H9 (cell line): ENCODE measurements at regions not wholly inside any gene's neighbourhood (a gene's known extent, or its start where the extent isn't known, plus 50 kb on each side); places are given as distances from the start of the nearest gene placed in this dataset.

ENCODE experiments used
- DNase-seq: peaks from one replicate; pipeline ENCODE4 v3.0.0-alpha.2; 2017
- H2AFZ ChIP-seq: one replicate; pipeline ENCODE4 v1.6.1; 2013; ENCODE audit warnings: mild to moderate bottlenecking, low read length, control low read depth, moderate library complexity
- H2AK5ac ChIP-seq: 2 replicates; pipeline ENCODE4 v1.6.1; 2013; ENCODE audit warnings: low read length, control low read depth, mixed read lengths; ENCODE audit not compliant: insufficient read length
- H2BK120ac ChIP-seq: one replicate; pipeline ENCODE4 v1.6.1; 2013; ENCODE audit warnings: low read depth, mild to moderate bottlenecking, low read length, control low read depth, inconsistent platforms; ENCODE audit not compliant: poor library complexity, severe bottlenecking
- H2BK12ac ChIP-seq: 2 replicates; pipeline ENCODE4 v1.6.1; 2013; ENCODE audit warnings: low read length, control low read depth, mixed read lengths, low read depth; ENCODE audit not compliant: insufficient read length
- H2BK15ac ChIP-seq: 2 replicates; pipeline ENCODE4 v1.6.1; 2013; ENCODE audit warnings: low read depth, low read length, control low read depth
- H2BK20ac ChIP-seq: one replicate; pipeline ENCODE4 v1.6.1; 2013; ENCODE audit warnings: low read depth, mild to moderate bottlenecking, low read length, control low read depth, inconsistent platforms; ENCODE audit not compliant: poor library complexity, severe bottlenecking
- H2BK5ac ChIP-seq: 2 replicates; pipeline ENCODE4 v1.6.1; 2013; ENCODE audit warnings: low read length, control low read depth, mixed read lengths; ENCODE audit not compliant: insufficient read length
- H3K14ac ChIP-seq: 2 replicates; pipeline ENCODE4 v1.6.1; 2013; ENCODE audit warnings: low read length, control low read depth; ENCODE audit not compliant: insufficient read depth
- H3K18ac ChIP-seq: 2 replicates; pipeline ENCODE4 v1.6.1; 2013; ENCODE audit warnings: low read depth, mild to moderate bottlenecking, mixed read lengths, low read length, control low read depth; ENCODE audit not compliant: insufficient read length
- H3K23ac ChIP-seq: 2 replicates; pipeline ENCODE4 v1.6.1; 2013; ENCODE audit warnings: low read length, control low read depth, mixed read lengths, low read depth; ENCODE audit not compliant: insufficient read length
- H3K23me2 ChIP-seq: 2 replicates; pipeline ENCODE4 v1.6.1; 2013; ENCODE audit warnings: low read depth, mild to moderate bottlenecking, mixed read lengths, low read length, control low read depth; ENCODE audit not compliant: insufficient read length, poor library complexity, severe bottlenecking
- H3K27ac ChIP-seq: 2 replicates; pipeline ENCODE4 v1.5.1; 2013; ENCODE audit warnings: low read length, control low read depth, mixed read lengths, low read depth; ENCODE audit not compliant: insufficient read length
- H3K27me3 ChIP-seq: 2 replicates; pipeline ENCODE4 v1.6.1; 2013; ENCODE audit warnings: low read length, control low read depth, inconsistent platforms; ENCODE audit not compliant: insufficient read depth
- H3K4ac ChIP-seq: 2 replicates; pipeline ENCODE4 v1.6.1; 2013; ENCODE audit warnings: low read depth, mild to moderate bottlenecking, control low read depth, inconsistent platforms, low read length, moderate library complexity
- H3K4me1 ChIP-seq: 2 replicates; pipeline ENCODE4 v1.6.1; 2013; ENCODE audit warnings: low read length, control low read depth, inconsistent platforms; ENCODE audit not compliant: insufficient read depth
- H3K4me2 ChIP-seq: 2 replicates; pipeline ENCODE4 v1.6.1; 2013; ENCODE audit warnings: low read length, control low read depth, mixed read lengths; ENCODE audit not compliant: insufficient read length, insufficient read depth
- H3K56ac ChIP-seq: 2 replicates; pipeline ENCODE4 v1.6.1; 2013; ENCODE audit warnings: low read depth, mild to moderate bottlenecking, mixed read lengths, low read length, control low read depth; ENCODE audit not compliant: insufficient read length
- H3K79me1 ChIP-seq: 2 replicates; pipeline ENCODE4 v1.6.1; 2013; ENCODE audit warnings: low read depth, mild to moderate bottlenecking, moderate library complexity, low read length, control low read depth, inconsistent platforms; ENCODE audit not compliant: insufficient read depth, poor library complexity, severe bottlenecking
- H3K79me2 ChIP-seq: 2 replicates; pipeline ENCODE4 v1.6.1; 2013; ENCODE audit warnings: low read length, control low read depth, inconsistent platforms; ENCODE audit not compliant: insufficient read depth
- H3K9ac ChIP-seq: 2 replicates; pipeline ENCODE4 v1.6.1; 2013; ENCODE audit warnings: low read length, control low read depth, mixed read lengths; ENCODE audit not compliant: insufficient read length; ENCODE audit errors: extremely low read depth
- H3K9me3 ChIP-seq: one replicate; pipeline ENCODE4 v1.6.1; 2013; ENCODE audit warnings: low read depth, low read length, inconsistent platforms; ENCODE audit not compliant: control insufficient read depth
- H3T11ph ChIP-seq: one replicate; pipeline ENCODE4 v1.6.1; 2013; ENCODE audit warnings: mild to moderate bottlenecking, low read length, control low read depth, inconsistent platforms
- H4K20me1 ChIP-seq: one replicate; pipeline ENCODE4 v1.6.1; 2013; ENCODE audit not compliant: control insufficient read depth, insufficient read length, insufficient read depth
- H4K5ac ChIP-seq: 2 replicates; pipeline ENCODE4 v1.6.1; 2013; ENCODE audit warnings: low read depth, mild to moderate bottlenecking, mixed read lengths, low read length, control low read depth; ENCODE audit not compliant: insufficient read length
- H4K8ac ChIP-seq: replicated peaks from 2 replicates; pipeline ENCODE4 v1.6.1; 2013; ENCODE audit warnings: low read length, control low read depth, mixed read lengths, low read depth; ENCODE audit not compliant: insufficient read length
- H4K91ac ChIP-seq: 2 replicates; pipeline ENCODE4 v1.6.1; 2013; ENCODE audit warnings: low read depth, mild to moderate bottlenecking, moderate library complexity, mixed read lengths, low read length, control low read depth; ENCODE audit not compliant: insufficient read length
- H3K27ac Mint-ChIP-seq, 3 experiments: 2 replicates in 2 of 3; 3 replicates in 1 of 3; pipeline ENCODE4 v1.8.0; 2020 to 2021; ENCODE audit warnings: mixed read lengths in 3 of 3, mild to moderate bottlenecking in 1 of 3, moderate library complexity in 1 of 3
- H3K27me3 Mint-ChIP-seq: 2 replicates; pipeline ENCODE4 v1.8.0; 2021; ENCODE audit warnings: low read depth, mild to moderate bottlenecking, moderate library complexity, mixed read lengths
- H3K36me3 Mint-ChIP-seq, 3 experiments: 2 replicates in 2 of 3; 3 replicates in 1 of 3; pipeline ENCODE4 v1.8.0; 2020 to 2021; ENCODE audit warnings: low read depth in 3 of 3, mixed read lengths in 3 of 3; ENCODE audit not compliant: insufficient read depth in 1 of 3
- H3K4me1 Mint-ChIP-seq, 2 experiments: 2 replicates each; pipeline ENCODE4 v1.8.0; 2020; ENCODE audit warnings: mixed read lengths in 2 of 2
- H3K4me3 Mint-ChIP-seq, 2 experiments: 2 replicates in 1 of 2; 3 replicates in 1 of 2; pipeline ENCODE4 v1.8.0; 2020 to 2021; ENCODE audit warnings: mild to moderate bottlenecking in 2 of 2, mixed read lengths in 2 of 2, moderate library complexity in 1 of 2
- H3K9me3 Mint-ChIP-seq, 2 experiments: 2 replicates in 1 of 2; 3 replicates in 1 of 2; pipeline ENCODE4 v1.8.0; 2020; ENCODE audit warnings: mild to moderate bottlenecking in 2 of 2, mixed read lengths in 2 of 2, moderate library complexity in 1 of 2
- CTCF ChIP-seq: fragments of 200-600 bp; sonication (generic); conservative IDR thresholded peaks from 3 replicates; pipeline ENCODE4 v1.8.0; 2021; ENCODE audit warnings: antibody characterized with exemption, mild to moderate bottlenecking
- WGBS: extraction: QIAGEN DNeasy Blood & Tissue Kit; methylation state at CpG from one replicate; pipeline ENCODE4 v1.1.7; 2013; ENCODE audit warnings: missing lambda C conversion rate, low lambda C conversion rate, mixed read lengths; ENCODE audit not compliant: insufficient read length; ENCODE audit errors: extremely low coverage; 5-methylcytosine and 5-hydroxymethylcytosine counted together

GRCh38 chr6:81380718-81381338, 371.7 kb downstream of the TENT5A start:
- DNase-seq: no peak
- Mint-ChIP-seq H3K9me3 (no peaks in the 10 kb centered on the region), H3K4me1 (no peaks in the 10 kb centered on the region), H3K27ac (no peak overlapping the region), H3K27me3 (no peaks in the 10 kb centered on the region), H3K36me3 (no peaks in the 10 kb centered on the region), H3K4me3 (no peak overlapping the region)
- H4K91ac ChIP-seq: no peak overlapping the region
- no peaks in the 10 kb centered on the region for H3K79me2 ChIP-seq
- no peaks in the 10 kb centered on the region for H3K4me1 ChIP-seq
- no peak overlapping the region for H3K9ac ChIP-seq
- H3K79me1 ChIP-seq: no peaks in the 10 kb centered on the region
- no peak overlapping the region for H3K23ac ChIP-seq
- no peak overlapping the region for H3K56ac ChIP-seq
- no peak overlapping the region for H2AFZ ChIP-seq
- no peak overlapping the region for H2BK12ac ChIP-seq
- no peak overlapping the region for H4K8ac ChIP-seq
- H3K14ac ChIP-seq: no peak overlapping the region
- no peak overlapping the region for H4K5ac ChIP-seq
- no peak overlapping the region for H3K4me2 ChIP-seq
- no peak overlapping the region for H3K18ac ChIP-seq
- no peaks in the 10 kb centered on the region for H3K27me3 ChIP-seq
- H3K27ac ChIP-seq: no peak overlapping the region
- H4K20me1 ChIP-seq: no peaks in the 10 kb centered on the region
- no peak overlapping the region for H2BK5ac ChIP-seq
- no peak overlapping the region for H2BK20ac ChIP-seq
- H3K9me3 ChIP-seq: no peaks in the 10 kb centered on the region
- no peaks in the 10 kb centered on the region for H3K23me2 ChIP-seq
- no CpG with 5 or more reads among the region's 1 CpG for WGBS
- H3T11ph ChIP-seq: no peak overlapping the region
- no peak overlapping the region for H2BK120ac ChIP-seq
- no peak for TF ChIP-seq CTCF
- no peak overlapping the region for H2AK5ac ChIP-seq
- H3K4ac ChIP-seq: no peak overlapping the region
- no peak overlapping the region for H2BK15ac ChIP-seq
